NCI-H1092 (cell line): ENCODE measurements at regions not wholly inside any gene's neighbourhood (a gene's known extent, or its start where the extent isn't known, plus 50 kb on each side); places are given as distances from the start of the nearest gene placed in this dataset.
"Not testable (repeated sequence)": the region's sequence is repeated elsewhere in the genome, so short reads cannot be mapped to it uniquely, and the experiment has no call there.

Experiments
- DNase-seq: peaks from one replicate; lab custom pipeline; 2025; lab: John Stamatoyannopoulos, UW

- no peak for DNase-seq
Observed at GRCh38 chr4:12452291-12452690, 1023.6 kb upstream of the HS3ST1 start.

- DNase-seq: no peak
Observed at GRCh38 chr4:12447451-12447850, 1018.8 kb upstream of the HS3ST1 start.

GRCh38 chr4:12446657-12447185 lies 1018.0 kb upstream of the HS3ST1 start:
- no peak for DNase-seq

GRCh38 chr4:12446256-12446655 lies 1017.6 kb upstream of the HS3ST1 start:
- DNase-seq: no peak

- DNase-seq: no peak
Observed at GRCh38 chr4:12445711-12446235, 1017.1 kb upstream of the HS3ST1 start.

- DNase-seq: no peak
Observed at GRCh38 chr4:12439633-12440305, 1011.1 kb upstream of the HS3ST1 start.

- not testable (repeated sequence) for DNase-seq
Observed at GRCh38 chr4:12431259-12431658, 1002.6 kb upstream of the HS3ST1 start.

GRCh38 chr4:12421364-12421763 lies 992.7 kb upstream of the HS3ST1 start:
- no peak for DNase-seq

- DNase-seq: no peak
Observed at GRCh38 chr4:12416755-12417154, 988.1 kb upstream of the HS3ST1 start.

- no peak for DNase-seq
Observed at GRCh38 chr4:12414181-12414812, 985.6 kb upstream of the HS3ST1 start.

GRCh38 chr4:12411072-12411471 lies 982.4 kb upstream of the HS3ST1 start:
- no peak for DNase-seq

GRCh38 chr4:12409507-12410190 lies 981.0 kb upstream of the HS3ST1 start:
- no peak for DNase-seq

GRCh38 chr4:12408364-12408763 lies 979.7 kb upstream of the HS3ST1 start:
- DNase-seq: no peak

GRCh38 chr4:12403175-12403574 lies 974.5 kb upstream of the HS3ST1 start:
- DNase-seq: no peak

- no peak for DNase-seq
Observed at GRCh38 chr4:12399781-12400180, 971.1 kb upstream of the HS3ST1 start.

GRCh38 chr4:12393631-12394262 lies 965.1 kb upstream of the HS3ST1 start:
- DNase-seq: no peak

GRCh38 chr4:12389604-12390003 lies 960.9 kb upstream of the HS3ST1 start:
- no peak for DNase-seq

GRCh38 chr4:12382567-12382966 lies 953.9 kb upstream of the HS3ST1 start:
- DNase-seq: no peak

GRCh38 chr4:12379191-12379590 lies 950.5 kb upstream of the HS3ST1 start:
- no peak for DNase-seq

GRCh38 chr4:12375805-12376204 lies 947.1 kb upstream of the HS3ST1 start:
- no peak for DNase-seq

GRCh38 chr4:12365869-12366268 lies 937.2 kb upstream of the HS3ST1 start:
- DNase-seq: not testable (repeated sequence)

- no peak for DNase-seq
Observed at GRCh38 chr4:12360391-12360790, 931.7 kb upstream of the HS3ST1 start.
